Small intestine (tissue), 7 donors: ENCODE measurements at regions not wholly inside any gene's neighbourhood (a gene's known extent, or its start where the extent isn't known, plus 50 kb on each side); places are given as distances from the start of the nearest gene placed in this dataset.

Experiments used
- DNase-seq, 2 donors: peaks; one replicate each; pipeline versions ENCODE4 v3.0.0 to v3.0.0-alpha.2; 2013
- FAIRE-seq: peaks from 2 replicates; lab custom pipeline; 2012; peaks lifted over from hg19 to GRCh38; lab: Jason Lieb, UNC
- H3K27ac ChIP-seq, 3 donors: one replicate each; pipeline ENCODE4 v1.5.1; 2013; ENCODE audit warnings: low read length in 2 of 3, mild to moderate bottlenecking in 2 of 3, control low read depth in 1 of 3, inconsistent platforms in 1 of 3, low read depth in 1 of 3, moderate library complexity in 1 of 3
- H3K27me3 ChIP-seq, 3 donors: one replicate each; pipeline ENCODE4 v1.6.1; 2013; ENCODE audit warnings: low read length in 3 of 3, inconsistent platforms in 1 of 3; ENCODE audit not compliant: control insufficient read depth in 3 of 3, insufficient read depth in 3 of 3
- H3K36me3 ChIP-seq, 3 donors: one replicate each; pipeline ENCODE4 v1.6.1; 2013; ENCODE audit warnings: low read length in 3 of 3, inconsistent platforms in 1 of 3, low read depth in 1 of 3, mild to moderate bottlenecking in 1 of 3, moderate library complexity in 1 of 3; ENCODE audit not compliant: control insufficient read depth in 3 of 3, insufficient read depth in 2 of 3
- H3K4me1 ChIP-seq, 3 donors: one replicate each; pipeline ENCODE4 v1.6.1; 2013; ENCODE audit warnings: low read length in 2 of 3, inconsistent platforms in 1 of 3, low read depth in 1 of 3, mild to moderate bottlenecking in 1 of 3, moderate library complexity in 1 of 3; ENCODE audit not compliant: control insufficient read depth in 3 of 3, insufficient read depth in 2 of 3
- H3K4me3 ChIP-seq, 3 donors: one replicate each; pipeline ENCODE4 v1.5.1; 2013; ENCODE audit warnings: low read length in 3 of 3, control low read depth in 1 of 3, inconsistent platforms in 1 of 3, low read depth in 1 of 3, mild to moderate bottlenecking in 1 of 3, moderate library complexity in 1 of 3
- H3K9me3 ChIP-seq, 2 donors: one replicate each; pipeline ENCODE4 v1.6.1; 2013; ENCODE audit warnings: low read depth in 1 of 2, low read length in 1 of 2; ENCODE audit not compliant: control insufficient read depth in 2 of 2, insufficient read depth in 1 of 2
- WGBS, 3 donors: extraction: QIAGEN DNeasy Blood & Tissue Kit; methylation state at CpG; one replicate each; pipeline ENCODE4 v1.1.7; 2013; 5-methylcytosine and 5-hydroxymethylcytosine counted together
- donor health status: healthy with polysubstance abuse.
- donor health status: control.
- donor health status: control.
- donor health status: Bipolar disorder and iron deficiency.
- donor health status: healthy.

DNA sequence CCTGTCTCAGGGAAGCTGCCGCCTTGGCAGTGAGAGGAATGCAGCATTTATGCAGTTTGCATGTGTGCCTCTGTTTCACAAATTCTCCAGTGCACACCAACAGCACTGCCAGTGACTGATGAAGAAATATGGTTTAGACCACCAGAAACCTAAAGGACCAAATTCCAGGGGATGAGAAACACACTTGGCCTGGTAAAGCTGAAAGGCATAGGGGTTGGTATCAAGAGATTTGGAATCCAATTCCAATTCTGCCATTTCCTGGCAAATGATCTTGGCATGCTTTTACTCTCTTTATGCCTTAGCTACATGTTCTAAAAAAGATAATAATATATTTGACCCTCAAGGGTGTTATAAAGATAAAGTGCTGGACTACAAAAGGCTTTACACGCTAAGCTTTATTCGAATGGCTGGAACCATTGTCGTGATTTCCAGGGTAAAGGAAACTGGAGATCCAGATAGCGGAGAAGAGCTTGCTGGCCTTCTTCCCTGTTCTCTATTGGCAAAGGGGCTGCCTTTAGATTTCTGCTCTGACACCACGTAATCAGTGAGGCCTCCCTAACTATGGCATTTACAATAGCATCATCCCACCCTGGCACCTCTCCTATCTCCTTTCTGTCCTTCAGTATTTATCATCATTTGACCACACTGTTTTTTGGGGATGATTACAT lies 359.8 kb upstream of the ASIC2 start:
- H3K4me1 ChIP-seq = no peaks in the 10 kb centered on the region
- 72 to 78% (median 74%) methylated on average over 6 of the region's 6 CpGs for WGBS, 3 donors
- H3K9me3 ChIP-seq = no peaks in the 10 kb centered on the region
- H3K4me3 ChIP-seq = no peak overlapping the region
- H3K27ac ChIP-seq = no peak overlapping the region
- DNase-seq (no peak), FAIRE-seq (no peak)
- peaks cover 0 to 8% (median 0%) of the 10 kb centered on the region in 3 donors for H3K27me3 ChIP-seq
- no peaks in the 10 kb centered on the region for H3K36me3 ChIP-seq

DNA sequence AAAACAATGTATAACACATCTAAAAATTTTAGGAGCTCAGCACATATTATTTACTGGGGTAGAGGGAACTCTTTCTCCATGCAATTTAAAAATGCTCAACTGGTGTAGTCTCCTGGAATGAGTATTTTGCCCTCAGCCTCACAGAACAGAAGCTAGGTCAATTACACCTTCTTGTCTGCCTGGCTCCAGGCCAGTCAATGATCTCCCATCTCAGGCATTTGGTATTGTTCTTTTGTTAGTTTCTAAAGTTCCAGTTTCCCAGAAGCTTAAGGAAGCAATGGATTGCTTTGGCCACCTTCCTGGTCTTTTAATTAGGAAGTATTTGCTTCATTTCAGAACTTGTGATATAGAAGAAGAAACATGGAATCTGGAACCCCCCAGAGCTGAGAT lies 360.3 kb upstream of the ASIC2 start:
- no peaks in the 10 kb centered on the region for H3K36me3 ChIP-seq
- H3K4me1 ChIP-seq = no peaks in the 10 kb centered on the region
- FAIRE-seq (no peak), DNase-seq (no peak)
- H3K27me3 ChIP-seq = peaks cover 0 to 8% (median 0%) of the 10 kb centered on the region in 3 donors
- no peaks in the 10 kb centered on the region for H3K9me3 ChIP-seq
- no peak overlapping the region for H3K27ac ChIP-seq
- no peak overlapping the region for H3K4me3 ChIP-seq

DNA sequence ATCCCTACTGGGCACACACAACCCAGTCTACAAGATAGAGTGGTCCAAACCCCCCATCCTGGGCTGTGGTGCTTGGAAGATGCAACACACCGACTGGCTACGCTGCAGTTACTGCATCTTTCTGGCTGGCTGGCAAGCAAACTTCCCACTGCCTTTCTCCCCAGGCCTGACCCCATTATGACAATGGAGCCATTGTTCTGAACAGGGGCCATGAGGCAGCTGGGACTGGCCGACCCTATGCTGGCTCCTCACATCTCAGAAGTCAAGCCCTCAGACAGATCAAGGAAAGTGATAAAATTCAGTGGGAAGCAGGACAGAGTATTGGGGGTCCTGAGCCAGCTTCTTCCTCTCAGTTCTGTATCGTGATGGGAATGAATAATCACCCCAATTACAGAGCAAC lies 364.1 kb upstream of the ASIC2 start:
- WGBS, 3 donors = 64 to 66% (median 64%) methylated on average over 4 of the region's 4 CpGs
- FAIRE-seq = no peak

DNA sequence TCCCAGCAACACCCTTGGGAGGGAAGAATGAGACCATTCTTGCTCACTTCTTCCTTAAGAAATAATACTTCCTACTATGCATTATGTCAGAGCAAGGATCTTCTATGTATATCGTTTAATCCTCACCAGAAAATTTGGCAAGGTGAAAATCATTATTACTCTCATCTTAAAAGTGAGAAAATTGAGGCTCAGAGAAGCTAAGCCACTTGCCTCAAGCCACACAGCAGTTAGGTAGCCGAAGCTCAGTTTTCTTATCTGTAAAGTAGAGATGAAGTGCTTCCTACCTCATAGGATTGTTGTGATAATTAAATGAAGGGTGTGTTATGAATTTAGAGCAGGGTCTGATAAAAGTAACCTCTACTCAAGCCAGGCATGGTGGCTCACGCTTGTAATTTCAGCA lies 368.9 kb upstream of the ASIC2 start:
- FAIRE-seq = no peak
- Histone ChIP-seq H3K4me1 (no peaks in the 10 kb centered on the region), H3K36me3 (no peaks in the 10 kb centered on the region), H3K9me3 (no peaks in the 10 kb centered on the region), H3K27ac (no peak overlapping the region), H3K4me3 (no peak overlapping the region), H3K27me3 (peaks cover 0 to 2% (median 0%) of the 10 kb centered on the region in 3 donors)
- 48 to 52% (median 50%) methylated on average over 3 of the region's 3 CpGs for WGBS, 3 donors
- no peak for DNase-seq

More for the DNA sequence above, 364.1 kb upstream of the ASIC2 start:
- no peak overlapping the region for H3K27ac ChIP-seq
- H3K36me3 ChIP-seq = no peaks in the 10 kb centered on the region
- no peaks in the 10 kb centered on the region for H3K4me1 ChIP-seq
- no peak for DNase-seq
- no peak overlapping the region for H3K4me3 ChIP-seq
- H3K27me3 ChIP-seq = peaks cover 0 to 8% (median 0%) of the 10 kb centered on the region in 3 donors
- no peaks in the 10 kb centered on the region for H3K9me3 ChIP-seq

DNA sequence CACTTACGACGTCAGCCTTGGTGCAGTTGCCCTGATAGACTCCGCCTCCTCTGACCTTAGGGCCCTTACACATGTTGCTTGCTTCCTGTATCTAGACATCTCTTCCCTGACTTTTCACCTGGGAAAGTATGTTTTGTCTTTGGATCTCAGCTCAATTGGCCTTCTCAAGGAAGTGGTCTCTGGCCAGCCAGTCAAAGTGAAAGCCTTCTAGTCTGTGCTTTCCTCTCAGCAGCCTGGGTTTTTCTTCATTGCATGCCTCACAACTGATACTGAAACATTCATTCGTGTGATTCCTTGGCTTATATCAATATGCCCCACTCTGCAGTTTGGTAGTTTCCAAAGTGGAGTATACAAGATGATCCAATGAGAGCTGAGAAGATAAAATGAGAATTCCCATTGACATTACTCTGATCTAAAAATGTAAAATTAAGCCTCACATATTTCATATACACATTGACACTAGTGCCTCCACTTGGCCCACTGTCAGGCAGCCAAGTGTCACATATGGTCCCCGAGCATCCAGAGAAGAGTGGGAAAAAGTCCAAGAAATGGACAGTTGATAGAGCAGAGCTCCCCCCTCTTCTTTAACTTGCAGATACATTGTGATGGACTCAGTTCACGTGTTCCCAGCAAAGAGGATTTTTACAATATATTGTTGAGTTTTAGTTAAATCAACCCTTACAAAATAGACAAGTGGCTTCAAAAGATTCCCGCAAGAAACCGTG lies 371.2 kb upstream of the ASIC2 start:
- no peak overlapping the region for H3K4me3 ChIP-seq
- peaks cover 0 to 2% (median 0%) of the 10 kb centered on the region in 3 donors for H3K27me3 ChIP-seq
- FAIRE-seq = no peak
- H3K36me3 ChIP-seq = no peaks in the 10 kb centered on the region
- H3K4me1 ChIP-seq = no peaks in the 10 kb centered on the region
- DNase-seq = no peak
- H3K9me3 ChIP-seq = no peaks in the 10 kb centered on the region
- 68 to 74% (median 70%) methylated on average over 8 of the region's 8 CpGs for WGBS, 3 donors
- H3K27ac ChIP-seq = no peak overlapping the region

DNA sequence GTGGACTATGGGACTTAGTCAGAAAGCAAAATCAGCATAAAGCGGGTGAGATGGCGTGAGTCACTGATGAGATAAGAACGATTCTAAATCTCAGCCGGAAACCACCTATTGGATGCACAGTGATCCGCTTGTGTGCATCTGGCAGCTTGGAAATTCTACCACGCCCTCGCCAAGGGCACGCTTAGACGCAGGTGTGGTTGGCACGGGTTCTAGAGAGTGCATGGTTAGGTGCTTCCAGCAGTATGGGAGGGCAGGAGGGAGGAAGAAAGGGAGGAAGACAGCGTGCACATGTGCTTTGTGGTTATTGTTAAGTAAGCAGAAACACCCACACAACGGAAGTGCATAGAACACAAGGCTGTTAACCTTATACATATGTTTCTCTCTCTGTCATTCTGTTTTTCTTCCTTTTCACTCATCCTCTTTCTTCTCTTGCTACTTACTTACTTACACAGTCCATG lies 374.0 kb upstream of the ASIC2 start:
- peaks cover 0 to 4% (median 0%) of the 10 kb centered on the region in 3 donors for H3K4me1 ChIP-seq
- no peaks in the 10 kb centered on the region for H3K9me3 ChIP-seq
- H3K27ac ChIP-seq = no peak overlapping the region
- peak in 1 of 2 donors; percentile 33 for DNase-seq
- peaks cover 0 to 4% (median 0%) of the 10 kb centered on the region in 3 donors for H3K27me3 ChIP-seq
- H3K36me3 ChIP-seq = no peaks in the 10 kb centered on the region
- no peak for FAIRE-seq
- 14 to 49% (median 18%) methylated on average over 12 of the region's 12 CpGs for WGBS, 3 donors
- H3K4me3 ChIP-seq = no peak overlapping the region

DNA sequence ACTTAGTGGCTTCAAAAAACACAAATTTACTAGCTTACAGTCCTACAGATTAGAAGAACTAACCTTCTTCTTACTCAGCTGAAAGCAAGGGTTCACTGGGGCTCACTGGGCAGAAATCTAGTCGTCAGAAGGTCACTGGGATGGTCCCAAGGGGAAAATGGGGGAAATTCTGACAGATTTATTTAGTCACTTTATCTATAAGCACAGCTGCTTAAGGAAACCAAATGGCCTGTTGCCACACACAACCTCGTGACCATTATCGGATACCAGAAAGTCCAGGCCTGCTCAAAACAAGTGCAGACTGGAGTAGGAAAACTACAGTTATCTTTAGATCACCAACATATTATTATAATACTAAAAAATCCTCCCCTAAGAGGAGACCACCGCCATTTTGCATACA lies 374.6 kb upstream of the ASIC2 start:
- FAIRE-seq (no peak), DNase-seq (no peak)
- H3K27me3 ChIP-seq = peaks cover 0 to 4% (median 0%) of the 10 kb centered on the region in 3 donors
- H3K36me3 ChIP-seq = no peaks in the 10 kb centered on the region
- no peak overlapping the region for H3K27ac ChIP-seq
- H3K9me3 ChIP-seq = no peaks in the 10 kb centered on the region
- 60 to 72% (median 61%) methylated on average over 4 of the region's 4 CpGs for WGBS, 3 donors
- H3K4me3 ChIP-seq = no peak overlapping the region
- H3K4me1 ChIP-seq = peaks cover 0 to 4% (median 0%) of the 10 kb centered on the region in 3 donors

DNA sequence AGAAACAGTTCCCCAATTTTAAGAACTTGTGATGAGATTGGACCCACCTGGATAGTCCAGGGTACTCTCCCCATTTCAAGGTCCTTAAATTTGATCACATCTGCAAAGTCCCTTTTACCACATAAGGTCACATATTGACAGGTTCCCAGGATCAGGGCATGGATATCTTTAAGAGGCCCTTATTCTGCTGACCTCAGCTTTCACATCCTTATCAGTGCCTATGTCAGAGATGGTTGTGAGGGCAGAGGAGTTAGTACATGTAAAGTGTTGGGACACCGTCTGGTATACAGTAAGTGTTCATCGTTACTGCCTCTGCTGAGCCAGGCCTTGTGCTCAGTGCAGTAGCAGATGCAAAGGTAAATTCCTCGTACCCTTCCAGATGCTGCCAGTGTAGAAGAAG lies 375.4 kb upstream of the ASIC2 start:
- no peaks in the 10 kb centered on the region for H3K9me3 ChIP-seq
- peaks cover 0 to 4% (median 0%) of the 10 kb centered on the region in 3 donors for H3K4me1 ChIP-seq
- H3K4me3 ChIP-seq = no peak overlapping the region
- no peak overlapping the region for H3K27ac ChIP-seq
- no peaks in the 10 kb centered on the region for H3K36me3 ChIP-seq
- peak in 1 of 2 donors; percentile 7 for DNase-seq
- no peak for FAIRE-seq
- H3K27me3 ChIP-seq = peaks cover 0 to 4% (median 0%) of the 10 kb centered on the region in 3 donors
- 88 to 93% (median 91%) methylated on average over 3 of the region's 3 CpGs for WGBS, 3 donors
